Epithelial cell of prostate (primary cell): ENCODE measurements at regions not wholly inside any gene's neighbourhood (a gene's known extent, or its start where the extent isn't known, plus 50 kb on each side); places are given as distances from the start of the nearest gene placed in this dataset.
A peak's percentile ranks its signal among the peaks of the same experiment; 100 is the strongest.
"Not testable (repeated sequence)": the region's sequence is repeated elsewhere in the genome, so short reads cannot be mapped to it uniquely, and the experiment has no call there.

Experiments
- DNase-seq: peaks from one replicate; pipeline ENCODE4 v3.0.0-alpha.2; 2011; ENCODE audit warnings: low read depth, low spot score
- H3K27ac ChIP-seq: fragments of 450-650 bp; 2 replicates; pipeline ENCODE4 v1.5.1; 2017; ENCODE audit warnings: mild to moderate bottlenecking

- H3K27ac ChIP-seq: no peak overlapping the region
- DNase-seq: no peak
These were observed 66.1 kb upstream of the TMPRSS2 start for GRCh38 chr21:41573902-41574690.

- DNase-seq: no peak
- H3K27ac ChIP-seq: no peak overlapping the region
These were observed 64.1 kb upstream of the TMPRSS2 start for GRCh38 chr21:41571938-41572510.

DNA sequence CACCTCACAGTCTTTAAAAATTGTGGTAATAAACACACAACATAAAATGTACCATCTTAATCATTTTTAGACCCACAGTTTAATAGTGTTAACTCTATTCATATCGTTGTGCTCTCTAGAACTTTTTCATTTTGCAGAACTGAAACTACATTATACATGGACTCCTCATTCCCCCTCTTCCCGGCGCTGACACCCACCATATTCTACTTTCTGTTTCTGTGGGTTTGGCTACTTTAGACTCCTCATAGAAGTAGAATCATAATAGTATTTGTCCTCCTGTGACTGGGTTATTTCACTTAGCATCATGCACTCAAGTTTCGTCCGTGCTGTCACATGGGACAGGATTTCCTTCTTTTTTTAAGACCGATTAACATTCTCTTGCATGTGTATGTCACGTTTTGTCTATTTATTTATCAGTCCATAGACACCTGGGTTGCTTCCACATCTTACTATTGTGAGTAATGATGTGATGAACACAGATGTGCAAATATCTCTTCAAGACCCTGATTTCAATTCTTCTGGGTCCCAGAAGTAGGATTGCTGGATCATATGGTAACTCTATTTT lies 62.9 kb upstream of the TMPRSS2 start:
- no peak for DNase-seq
- H3K27ac ChIP-seq: no peak overlapping the region

DNA sequence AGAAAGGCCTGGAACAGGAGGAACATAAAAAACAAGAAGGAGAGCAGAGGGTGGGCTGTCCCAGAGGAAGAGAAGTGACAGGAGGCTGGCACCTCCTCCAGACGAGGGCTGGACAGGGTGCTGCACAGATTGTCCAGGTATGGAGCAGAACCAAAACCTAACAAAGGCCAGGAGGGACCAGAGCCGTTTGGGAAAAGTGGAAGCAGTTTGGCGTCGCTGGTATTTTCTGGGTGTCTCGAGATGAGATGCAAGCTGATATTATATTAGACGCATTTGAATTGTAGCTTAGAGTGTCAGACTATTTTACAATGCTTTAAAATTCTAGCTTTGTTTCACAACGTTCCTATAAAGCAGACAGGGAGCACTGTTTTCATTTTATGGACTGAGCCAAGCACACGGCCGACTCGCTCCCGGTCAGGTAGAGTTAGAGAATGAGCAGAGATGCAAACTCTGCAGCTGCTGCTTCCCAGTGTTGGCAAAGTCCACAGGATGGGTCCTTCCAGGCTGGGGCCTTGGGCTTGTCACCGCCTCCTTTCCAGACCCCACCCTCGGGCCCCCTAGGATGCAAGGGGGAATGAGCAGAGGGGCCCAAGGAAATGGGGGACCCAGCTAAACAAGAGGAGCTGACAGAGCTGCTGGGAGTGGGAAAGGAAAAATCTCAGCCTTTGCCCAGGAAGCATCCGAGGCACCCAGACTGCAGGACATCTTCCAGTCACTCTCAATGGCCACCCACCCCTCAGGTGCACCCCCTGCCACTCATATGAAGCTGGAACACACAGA lies 60.8 kb upstream of the TMPRSS2 start:
- DNase-seq: no peak
- no peak overlapping the region for H3K27ac ChIP-seq

- H3K27ac ChIP-seq: no peak overlapping the region
- DNase-seq: no peak
These were observed 60.0 kb upstream of the TMPRSS2 start for GRCh38 chr21:41567901-41568510.

GRCh38 chr21:41567237-41567636 lies 59.3 kb upstream of the TMPRSS2 start:
- not testable (repeated sequence) for DNase-seq, H3K27ac ChIP-seq

DNA sequence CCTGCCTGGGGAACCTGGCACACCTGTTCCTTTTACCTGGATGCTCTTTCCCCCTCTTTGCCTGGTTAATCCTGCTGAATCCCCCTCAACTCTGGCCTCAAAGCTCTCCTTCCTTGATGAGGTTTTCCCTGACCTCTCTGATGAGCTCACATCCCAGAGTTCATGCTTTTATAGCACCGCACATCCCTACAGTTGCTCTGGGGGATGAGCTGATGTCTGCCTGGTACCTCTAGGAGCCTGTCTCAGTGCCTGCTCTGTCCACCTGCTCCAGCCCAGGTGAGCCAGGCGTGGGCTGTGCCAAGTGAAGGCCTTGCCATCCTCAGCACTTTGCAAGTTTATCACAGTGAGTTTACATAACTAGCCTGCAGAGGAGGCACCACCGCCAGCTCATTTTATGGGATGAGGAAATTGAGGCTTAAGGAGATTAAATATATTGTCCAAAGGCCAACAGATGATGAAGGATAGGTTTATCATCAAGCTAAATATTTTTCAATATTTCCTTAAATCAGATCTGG lies 58.6 kb upstream of the TMPRSS2 start:
- no peak for DNase-seq
- H3K27ac ChIP-seq: no peak overlapping the region

- H3K27ac ChIP-seq: no peak overlapping the region
- no peak for DNase-seq
These were observed 57.6 kb upstream of the TMPRSS2 start for GRCh38 chr21:41565550-41565949.

- DNase-seq: peak; percentile 50
- H3K27ac ChIP-seq: no peak overlapping the region
These were observed 56.9 kb upstream of the TMPRSS2 start for GRCh38 chr21:41564871-41565274.

GRCh38 chr21:41562101-41563000 lies 54.4 kb upstream of the TMPRSS2 start:
- H3K27ac ChIP-seq: no peak overlapping the region
- DNase-seq: no peak

DNA sequence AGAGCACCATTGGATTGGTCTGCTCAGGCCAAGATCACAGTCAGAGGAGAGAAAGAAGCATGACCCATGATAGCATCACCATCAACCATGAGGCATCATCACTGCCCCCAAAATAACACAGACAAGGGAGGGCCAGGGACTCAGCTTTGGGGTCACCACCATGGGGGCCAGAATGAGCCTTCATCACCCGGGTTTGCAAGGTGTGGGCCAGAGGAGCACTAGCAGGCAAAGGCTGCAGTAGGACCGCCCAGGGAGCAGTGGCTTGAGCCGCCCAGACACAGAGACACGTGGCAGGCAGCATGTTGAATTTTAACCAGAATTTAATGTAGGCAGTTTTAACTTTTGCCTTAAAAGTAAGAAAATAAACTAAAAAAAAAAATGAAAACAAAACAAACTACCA lies 53.7 kb upstream of the TMPRSS2 start:
- no peak overlapping the region for H3K27ac ChIP-seq
- no peak for DNase-seq

- DNase-seq: no peak
- no peak overlapping the region for H3K27ac ChIP-seq
These were observed 52.8 kb upstream of the TMPRSS2 start for GRCh38 chr21:41560661-41561158.

- DNase-seq: no peak
- H3K27ac ChIP-seq: no peak overlapping the region
These were observed 52.0 kb upstream of the TMPRSS2 start for GRCh38 chr21:41559658-41560631.

- no peak for DNase-seq
- H3K27ac ChIP-seq: no peak overlapping the region
These were observed 50.9 kb upstream of the TMPRSS2 start for GRCh38 chr21:41558842-41559241.

DNA sequence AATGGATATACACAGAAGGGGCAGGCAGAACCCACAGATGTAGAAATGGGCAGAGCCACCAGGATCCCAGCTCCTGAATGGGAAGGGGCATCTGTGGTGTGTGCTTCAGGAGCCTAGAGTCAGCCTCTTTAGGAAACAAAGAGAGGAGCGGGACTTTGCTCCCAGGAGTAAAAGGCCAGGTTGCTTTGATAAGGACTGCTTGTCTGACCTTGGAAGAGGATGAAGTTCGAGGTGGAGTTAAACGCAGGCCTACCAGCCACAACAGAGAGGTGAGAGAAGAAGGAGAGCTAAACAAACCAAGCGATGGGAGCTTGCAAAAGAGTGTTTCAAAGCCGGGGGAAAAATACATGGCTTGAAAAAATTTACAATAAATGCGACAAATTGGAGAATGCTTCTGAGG lies 49.9 kb upstream of the TMPRSS2 start:
- no peak for DNase-seq
- H3K27ac ChIP-seq: no peak overlapping the region
